NT2/D1 (cell line): ENCODE measurements at regions not wholly inside any gene's neighbourhood (a gene's known extent, or its start where the extent isn't known, plus 50 kb on each side); places are given as distances from the start of the nearest gene placed in this dataset.

Experiments
- YY1 ChIP-seq: IDR thresholded peaks from 2 replicates; pipeline ENCODE4 v1.6.1; 2011; ENCODE audit not compliant: insufficient read length, insufficient read depth
- ZNF274 ChIP-seq: IDR thresholded peaks from 2 replicates; pipeline ENCODE4 v1.6.1; 2011; ENCODE audit warnings: mild to moderate bottlenecking, low read depth, low read length

GRCh38 chr2:155298001-155298400 lies 599.5 kb downstream of the KCNJ3 start:
- no peak for TF ChIP-seq ZNF274
- no peak for TF ChIP-seq YY1
